ENCODE measurements at regions not wholly inside any gene's neighbourhood (a gene's known extent, or its start where the extent isn't known, plus 50 kb on each side); places are given as distances from the start of the nearest gene placed in this dataset.

DNA sequence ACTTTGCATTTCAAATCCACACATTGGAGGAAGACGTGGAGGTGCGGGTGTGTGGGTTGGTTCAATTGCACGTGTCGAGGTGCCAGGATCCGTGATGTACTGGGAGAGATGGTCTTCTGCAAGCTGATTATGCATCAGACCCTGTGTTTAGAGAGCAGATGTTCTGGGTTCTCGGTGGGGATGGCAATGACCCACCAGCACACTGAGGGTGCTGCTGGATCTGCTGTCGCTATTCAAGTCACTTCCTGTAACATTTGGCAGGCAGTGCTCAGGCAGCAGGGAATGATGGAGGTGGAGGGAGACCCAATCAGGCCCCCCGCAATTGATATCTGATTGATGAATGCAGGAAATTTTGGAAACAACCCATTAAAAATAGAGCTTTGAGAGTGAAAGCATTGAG, 830.1 kb upstream of the POU3F3 start:
- TF ChIP-seq, protein P1, sequence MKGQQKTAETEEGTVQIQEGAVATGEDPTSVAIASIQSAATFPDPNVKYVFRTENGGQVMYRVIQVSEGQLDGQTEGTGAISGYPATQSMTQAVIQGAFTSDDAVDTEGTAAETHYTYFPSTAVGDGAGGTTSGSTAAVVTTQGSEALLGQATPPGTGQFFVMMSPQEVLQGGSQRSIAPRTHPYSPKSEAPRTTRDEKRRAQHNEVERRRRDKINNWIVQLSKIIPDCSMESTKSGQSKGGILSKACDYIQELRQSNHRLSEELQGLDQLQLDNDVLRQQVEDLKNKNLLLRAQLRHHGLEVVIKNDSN (IDR thresholded peaks at IDR 0.05), result no peak
- no peak for TF ChIP-seq TCF12 (IDR thresholded peaks at IDR 0.05; ENCODE audit: low read depth)
- no peak for TF ChIP-seq EP300 (IDR thresholded peaks at IDR 0.05; ENCODE audit: borderline replicate concordance)
- no peak for TF ChIP-seq YY1 (IDR thresholded peaks at IDR 0.05; ENCODE audit: low read depth)
- no peak for TF ChIP-seq FOXM1 (IDR thresholded peaks at IDR 0.05; ENCODE audit: borderline replicate concordance, low read depth)
- no peak for TF ChIP-seq CREB1 (IDR thresholded peaks at IDR 0.05; ENCODE audit: low read depth)
- no peak for TF ChIP-seq TEAD4 (IDR thresholded peaks at IDR 0.05)
- no peak for TF ChIP-seq REST (IDR thresholded peaks at IDR 0.05; ENCODE audit: low read depth)
- no peak for TF ChIP-seq EGR1 (IDR thresholded peaks at IDR 0.05)
- no peak for TF ChIP-seq ZBTB7A (IDR thresholded peaks at IDR 0.05; ENCODE audit: low read depth)
- TF ChIP-seq RAD21 (IDR thresholded peaks at IDR 0.05; ENCODE audit: low read depth), result no peak
- no peak for TF ChIP-seq CEBPB (IDR thresholded peaks at IDR 0.05)
- TF ChIP-seq, protein P2, sequence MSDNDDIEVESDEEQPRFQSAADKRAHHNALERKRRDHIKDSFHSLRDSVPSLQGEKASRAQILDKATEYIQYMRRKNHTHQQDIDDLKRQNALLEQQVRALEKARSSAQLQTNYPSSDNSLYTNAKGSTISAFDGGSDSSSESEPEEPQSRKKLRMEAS (IDR thresholded peaks at IDR 0.05), result no peak
- no peak for TF ChIP-seq TAF1 (IDR thresholded peaks at IDR 0.05; ENCODE audit: low read depth)
- no peak for TF ChIP-seq NFIC (IDR thresholded peaks at IDR 0.05)

GRCh38 chr2:104025295-104025694, 828.6 kb upstream of the POU3F3 start:
- TF ChIP-seq CEBPB (IDR thresholded peaks at IDR 0.05), result no peak

- TF ChIP-seq EP300 (IDR thresholded peaks at IDR 0.05; ENCODE audit: borderline replicate concordance), result no peak
- TF ChIP-seq, protein P2 (IDR thresholded peaks at IDR 0.05), result peak; percentile 47; the same call in 1 of the 2 replicates
- 0 out of 2 replicates have a peak, but pooled peaks have one; percentile 10 for TF ChIP-seq CEBPB (IDR thresholded peaks at IDR 0.05)
- TF ChIP-seq TCF12 (IDR thresholded peaks at IDR 0.05; ENCODE audit: low read depth), result 0 out of 2 replicates have a peak, but pooled peaks have one; percentile 27
- peak; percentile 30; the same call in 1 of the 2 replicates for TF ChIP-seq NFIC (IDR thresholded peaks at IDR 0.05)
Observed at GRCh38 chr2:104026725-104027124, 827.2 kb upstream of the POU3F3 start.

DNA sequence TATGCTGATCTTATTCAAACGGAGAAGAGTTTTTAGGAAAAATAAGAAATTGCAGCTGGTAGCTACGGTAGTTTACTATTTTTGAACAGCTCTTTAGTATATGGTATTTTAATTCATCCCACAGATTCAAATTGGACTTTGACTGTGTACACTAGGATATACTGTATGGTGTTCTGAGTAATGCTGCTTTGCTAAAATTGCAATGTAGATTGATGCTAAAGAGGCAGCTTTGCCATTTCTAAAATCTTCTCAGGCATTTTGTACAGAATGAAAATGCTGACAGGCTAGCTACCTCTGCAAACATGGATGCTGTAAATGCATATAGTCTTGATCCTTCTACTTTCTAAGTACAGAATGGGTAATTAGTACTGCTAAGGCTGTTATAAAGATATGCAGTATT, 826.6 kb upstream of the POU3F3 start:
- TF ChIP-seq EP300 (IDR thresholded peaks at IDR 0.05; ENCODE audit: borderline replicate concordance) (no peak), FOXM1 (IDR thresholded peaks at IDR 0.05; ENCODE audit: borderline replicate concordance, low read depth) (no peak), CEBPB (IDR thresholded peaks at IDR 0.05) (no peak), EGR1 (IDR thresholded peaks at IDR 0.05) (no peak), REST (IDR thresholded peaks at IDR 0.05; ENCODE audit: low read depth) (no peak), NFIC (IDR thresholded peaks at IDR 0.05) (no peak), YY1 (IDR thresholded peaks at IDR 0.05; ENCODE audit: low read depth) (no peak), TCF12 (IDR thresholded peaks at IDR 0.05; ENCODE audit: low read depth) (no peak), ZBTB7A (IDR thresholded peaks at IDR 0.05; ENCODE audit: low read depth) (no peak), TEAD4 (IDR thresholded peaks at IDR 0.05) (no peak), TAF1 (IDR thresholded peaks at IDR 0.05; ENCODE audit: low read depth) (no peak)
- TF ChIP-seq, protein P1 (IDR thresholded peaks at IDR 0.05), result no peak

DNA sequence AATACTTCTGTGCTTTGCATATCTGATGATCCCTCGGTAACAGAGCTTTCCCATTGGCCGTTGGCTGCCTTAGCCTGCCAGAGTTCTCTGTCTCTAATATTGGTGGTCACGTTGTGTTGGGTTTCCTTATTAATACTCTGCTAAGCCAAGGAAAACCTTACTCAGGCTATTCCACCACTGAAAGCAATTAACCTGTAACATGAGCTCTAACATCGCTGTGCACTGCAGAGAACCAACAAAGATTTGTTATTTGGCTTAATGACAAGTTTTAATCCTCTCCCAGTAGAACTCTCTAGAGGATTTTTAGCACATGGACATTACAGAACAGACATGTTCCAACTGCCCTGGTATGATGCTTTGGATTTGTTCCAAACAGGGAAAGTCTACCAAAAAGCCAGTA, 825.9 kb upstream of the POU3F3 start:
- TF ChIP-seq EGR1 (IDR thresholded peaks at IDR 0.05) (no peak), YY1 (IDR thresholded peaks at IDR 0.05; ENCODE audit: low read depth) (no peak), TCF12 (IDR thresholded peaks at IDR 0.05; ENCODE audit: low read depth) (0 out of 2 replicates have a peak, but pooled peaks have one; percentile 22), REST (IDR thresholded peaks at IDR 0.05; ENCODE audit: low read depth) (no peak), EP300 (IDR thresholded peaks at IDR 0.05; ENCODE audit: borderline replicate concordance) (peak; percentile 67; the same call in 1 of the 2 replicates), RAD21 (IDR thresholded peaks at IDR 0.05; ENCODE audit: low read depth) (no peak; the same call in 1 of the 2 replicates), TEAD4 (IDR thresholded peaks at IDR 0.05) (no peak; the same call in 1 of the 2 replicates), FOXM1 (IDR thresholded peaks at IDR 0.05; ENCODE audit: borderline replicate concordance, low read depth) (no peak), TAF1 (IDR thresholded peaks at IDR 0.05; ENCODE audit: low read depth) (no peak), ZBTB7A (IDR thresholded peaks at IDR 0.05; ENCODE audit: low read depth) (no peak), CREB1 (IDR thresholded peaks at IDR 0.05; ENCODE audit: low read depth) (no peak), CEBPB (IDR thresholded peaks at IDR 0.05) (no peak), NFIC (IDR thresholded peaks at IDR 0.05) (peak; percentile 86)
- TF ChIP-seq, protein P1 (IDR thresholded peaks at IDR 0.05), result no peak
- TF ChIP-seq, protein P2 (IDR thresholded peaks at IDR 0.05), result peak; percentile 44; the same call in 1 of the 2 replicates
